Fibroblast of mammary gland (primary cell): ENCODE measurements at regions not wholly inside any gene's neighbourhood (a gene's known extent, or its start where the extent isn't known, plus 50 kb on each side); places are given as distances from the start of the nearest gene placed in this dataset.

ENCODE experiments used
- DNase-seq: peaks from one replicate; pipeline ENCODE4 v3.0.0-alpha.2; 2010; ENCODE audit warnings: low read depth
- H3K4me3 ChIP-seq: 2 replicates; pipeline ENCODE4 v1.5.1; 2011; ENCODE audit warnings: low read depth, mild to moderate bottlenecking, low read length, moderate library complexity; ENCODE audit not compliant: control insufficient read depth
- TF ChIP-seq, protein P1 (sequence below): conservative IDR thresholded peaks from 2 replicates; pipeline ENCODE4 v1.5.1; 2011; ENCODE audit warnings: low read depth, low read length, inconsistent platforms; ENCODE audit not compliant: control insufficient read depth, insufficient read depth

GRCh38 chr11:110375351-110375750, 54.4 kb upstream of the FDX1 start:
- TF ChIP-seq, protein P1, sequence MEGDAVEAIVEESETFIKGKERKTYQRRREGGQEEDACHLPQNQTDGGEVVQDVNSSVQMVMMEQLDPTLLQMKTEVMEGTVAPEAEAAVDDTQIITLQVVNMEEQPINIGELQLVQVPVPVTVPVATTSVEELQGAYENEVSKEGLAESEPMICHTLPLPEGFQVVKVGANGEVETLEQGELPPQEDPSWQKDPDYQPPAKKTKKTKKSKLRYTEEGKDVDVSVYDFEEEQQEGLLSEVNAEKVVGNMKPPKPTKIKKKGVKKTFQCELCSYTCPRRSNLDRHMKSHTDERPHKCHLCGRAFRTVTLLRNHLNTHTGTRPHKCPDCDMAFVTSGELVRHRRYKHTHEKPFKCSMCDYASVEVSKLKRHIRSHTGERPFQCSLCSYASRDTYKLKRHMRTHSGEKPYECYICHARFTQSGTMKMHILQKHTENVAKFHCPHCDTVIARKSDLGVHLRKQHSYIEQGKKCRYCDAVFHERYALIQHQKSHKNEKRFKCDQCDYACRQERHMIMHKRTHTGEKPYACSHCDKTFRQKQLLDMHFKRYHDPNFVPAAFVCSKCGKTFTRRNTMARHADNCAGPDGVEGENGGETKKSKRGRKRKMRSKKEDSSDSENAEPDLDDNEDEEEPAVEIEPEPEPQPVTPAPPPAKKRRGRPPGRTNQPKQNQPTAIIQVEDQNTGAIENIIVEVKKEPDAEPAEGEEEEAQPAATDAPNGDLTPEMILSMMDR: no peak
- no peak overlapping the region for H3K4me3 ChIP-seq
- DNase-seq: no peak

DNA sequence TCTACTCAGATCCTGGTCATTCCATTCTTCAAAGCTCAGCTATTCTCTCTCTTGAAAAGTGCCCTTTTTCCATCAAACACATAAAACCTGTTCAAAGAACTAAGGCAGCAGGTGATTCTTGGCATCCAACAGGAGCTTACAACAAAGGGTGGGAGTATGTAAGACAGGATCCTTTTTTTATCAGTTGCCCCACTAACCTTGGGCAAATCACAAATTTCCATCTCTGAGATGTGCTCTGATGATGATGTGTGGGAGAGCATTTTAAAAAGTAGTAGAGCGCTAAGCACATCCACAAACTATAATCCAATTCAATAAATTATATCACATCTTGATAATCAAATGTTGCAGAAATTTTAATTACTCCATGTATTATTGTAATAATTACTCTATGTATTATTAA, 53.7 kb upstream of the FDX1 start:
- no peak overlapping the region for H3K4me3 ChIP-seq
- DNase-seq: no peak
- TF ChIP-seq, protein P1: no peak

DNA sequence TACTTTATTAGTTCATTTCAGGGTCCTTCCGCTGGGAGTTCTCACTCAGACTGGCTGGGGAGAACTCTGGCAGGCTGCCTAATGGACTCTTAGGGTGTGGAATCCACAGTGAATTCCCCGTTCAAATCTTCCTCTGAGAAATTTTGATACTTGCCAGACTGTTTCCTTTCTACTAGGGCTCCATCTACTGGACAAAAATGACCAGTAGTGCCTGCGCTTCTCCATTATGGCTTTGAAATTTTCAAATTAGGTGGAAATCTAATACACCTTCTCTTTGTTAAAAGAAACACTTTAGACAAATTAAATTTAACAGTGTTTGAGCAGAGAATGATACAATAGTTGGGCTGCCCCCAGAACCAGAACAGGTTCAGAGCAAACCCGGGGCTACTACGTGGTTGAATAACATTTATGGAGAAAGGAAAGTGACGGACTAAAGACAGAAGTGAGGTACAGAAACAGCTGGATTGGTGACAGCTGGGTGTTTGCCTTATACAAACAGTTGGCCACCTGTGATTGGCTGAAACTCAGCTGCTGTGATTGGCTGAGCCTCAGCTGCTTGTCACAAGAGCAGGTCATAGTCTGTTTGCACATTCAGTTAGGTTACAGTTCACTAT, 52.9 kb upstream of the FDX1 start:
- DNase-seq: peak; percentile 85
- no peak overlapping the region for H3K4me3 ChIP-seq

GRCh38 chr11:110377434-110377833, 52.3 kb upstream of the FDX1 start:
- H3K4me3 ChIP-seq: no peak overlapping the region
- no peak for DNase-seq
- TF ChIP-seq, protein P1: no peak

More for the DNA sequence above, 52.9 kb upstream of the FDX1 start:
- TF ChIP-seq, protein P1: peak; percentile 91

- no peak for DNase-seq
- TF ChIP-seq, protein P1: no peak
- H3K4me3 ChIP-seq: no peak overlapping the region
Observed at GRCh38 chr11:110379261-110379660, 50.5 kb upstream of the FDX1 start.

DNA sequence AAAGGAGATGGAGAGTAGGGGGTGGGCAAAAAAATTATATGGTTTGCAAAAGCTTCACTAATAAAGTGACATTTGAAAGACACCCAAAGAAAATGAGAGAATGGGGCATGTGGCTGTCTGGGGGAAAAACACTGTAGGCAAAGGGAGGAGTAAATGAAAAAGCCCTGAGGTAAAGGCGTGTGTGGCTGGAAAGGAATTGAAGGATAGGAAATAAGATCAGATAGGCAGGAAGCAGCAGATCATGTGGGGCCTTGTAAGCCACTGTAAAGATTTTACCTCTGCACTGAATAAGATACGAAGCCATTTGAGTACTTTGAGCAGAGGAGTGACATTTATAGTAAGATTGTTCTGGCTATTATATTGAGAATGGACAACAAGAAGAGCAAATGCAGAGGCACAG, 49.8 kb upstream of the FDX1 start:
- TF ChIP-seq, protein P1: no peak
- no peak overlapping the region for H3K4me3 ChIP-seq
- DNase-seq: no peak
